Activated T-cell treated with anti-CD3 and anti-CD28 coated beads for 48 hours (primary cell): ENCODE measurements at regions not wholly inside any gene's neighbourhood (a gene's known extent, or its start where the extent isn't known, plus 50 kb on each side); places are given as distances from the start of the nearest gene placed in this dataset.
"Not testable (repeated sequence)": the region's sequence is repeated elsewhere in the genome, so short reads cannot be mapped to it uniquely, and the experiment has no call there.

ENCODE experiments used
- DNase-seq: peaks from one replicate; pipeline ENCODE4 v3.0.0-alpha.2; 2020; ENCODE audit warnings: low read depth

DNA sequence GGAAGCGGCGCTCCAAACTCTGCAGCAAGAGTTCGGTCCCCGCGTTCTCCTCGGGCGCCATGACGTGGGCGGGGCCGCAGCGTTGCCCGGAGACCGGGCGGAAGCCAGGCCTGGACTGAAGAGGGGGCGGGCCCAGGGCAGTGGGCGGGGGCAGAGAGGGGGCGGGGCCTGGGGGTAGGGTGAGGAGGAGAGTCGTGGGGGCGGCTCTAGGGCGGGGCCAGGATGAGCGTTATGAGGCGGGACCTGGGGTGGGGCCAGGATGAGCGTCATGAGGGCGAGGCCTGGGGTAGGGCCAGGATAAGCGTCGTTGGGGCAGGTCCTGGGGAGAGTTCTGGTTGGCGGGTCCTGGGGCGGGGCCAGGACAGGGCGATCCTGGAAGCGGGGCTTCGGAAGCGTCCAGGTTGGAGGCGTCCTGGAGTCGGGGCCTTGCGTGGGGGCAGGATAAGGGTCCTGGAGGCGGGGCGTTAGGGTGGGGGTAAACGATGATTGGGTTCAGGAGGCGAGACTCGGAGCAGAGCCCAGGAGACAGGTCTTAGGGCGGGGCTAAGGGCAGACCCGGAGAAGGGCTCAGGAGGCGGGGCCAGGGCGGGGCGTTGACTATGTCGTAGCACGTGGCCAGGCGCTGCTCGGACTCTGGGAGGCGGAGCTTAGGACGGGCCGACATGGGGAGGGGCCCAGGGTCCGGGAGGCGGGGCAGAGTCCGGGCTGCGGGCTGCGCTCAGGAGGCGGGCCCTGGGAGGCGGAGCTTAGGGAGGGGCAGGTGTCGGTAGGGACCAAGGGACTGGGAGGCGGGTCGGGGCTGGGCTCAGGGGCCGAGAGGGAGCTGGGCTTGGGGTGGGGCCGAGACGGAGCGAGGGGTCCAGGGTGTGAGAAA lies 131.1 kb upstream of the ALDH3B2 start:
- peak; percentile 99 for DNase-seq

DNA sequence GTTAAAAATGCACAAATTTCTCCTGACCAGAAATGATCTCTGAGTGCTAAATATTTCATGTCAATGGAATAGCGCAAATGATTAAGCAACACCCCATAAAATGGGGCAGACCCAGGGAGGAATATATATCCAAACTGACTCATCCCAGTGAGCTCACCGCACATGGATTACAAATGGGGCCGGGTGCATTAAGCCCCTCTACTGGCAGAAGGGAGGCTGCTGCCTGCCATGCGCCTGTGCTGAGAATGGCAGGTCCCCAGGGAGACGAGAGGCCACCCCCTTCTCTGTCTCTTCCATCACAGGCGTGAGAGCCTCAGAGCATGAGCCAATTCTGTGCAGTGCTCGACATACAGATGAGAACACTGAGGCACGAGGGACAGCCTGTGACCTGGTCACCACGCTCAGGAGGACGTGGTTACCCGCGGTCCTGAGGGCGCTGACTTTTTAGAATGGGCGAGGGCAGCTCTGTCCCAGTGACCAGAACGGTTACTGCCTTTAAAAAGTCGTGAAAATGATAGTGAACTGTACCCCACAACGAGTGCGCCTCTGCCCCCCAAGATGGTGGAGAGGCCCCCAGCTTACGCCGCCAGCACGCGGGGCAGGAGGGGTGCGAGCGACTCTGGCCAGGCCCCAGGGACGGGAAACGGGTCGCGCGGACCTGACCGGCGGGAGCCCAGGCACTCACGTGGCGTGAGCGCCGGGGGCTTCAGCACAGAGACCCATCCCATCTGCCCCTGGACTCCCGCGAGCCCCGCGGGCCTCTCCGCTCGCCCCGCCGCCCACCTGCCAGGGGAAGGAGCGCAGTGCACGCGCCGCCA lies 130.2 kb upstream of the ALDH3B2 start:
- DNase-seq = peak; percentile 8

DNA sequence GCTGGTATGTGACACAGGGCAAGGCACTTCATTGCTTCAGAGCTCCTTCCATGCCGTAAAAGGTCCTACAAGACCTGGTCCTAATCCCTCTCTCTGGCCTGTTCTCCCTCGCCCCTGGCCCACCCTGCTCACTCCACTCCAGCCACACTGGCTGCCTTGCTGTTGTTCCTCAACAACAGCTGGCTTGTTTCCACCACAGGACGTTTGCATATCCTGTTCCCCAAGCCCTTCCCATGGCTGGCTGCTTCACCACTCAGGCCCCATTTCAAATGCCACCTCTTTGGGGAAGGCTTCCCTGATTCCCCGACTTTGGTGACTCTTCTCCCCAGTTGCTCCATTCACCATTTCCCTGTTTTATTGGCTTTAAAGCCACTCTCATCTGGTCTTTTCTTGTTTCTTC lies 129.1 kb upstream of the ALDH3B2 start:
- DNase-seq = not testable (repeated sequence)

DNA sequence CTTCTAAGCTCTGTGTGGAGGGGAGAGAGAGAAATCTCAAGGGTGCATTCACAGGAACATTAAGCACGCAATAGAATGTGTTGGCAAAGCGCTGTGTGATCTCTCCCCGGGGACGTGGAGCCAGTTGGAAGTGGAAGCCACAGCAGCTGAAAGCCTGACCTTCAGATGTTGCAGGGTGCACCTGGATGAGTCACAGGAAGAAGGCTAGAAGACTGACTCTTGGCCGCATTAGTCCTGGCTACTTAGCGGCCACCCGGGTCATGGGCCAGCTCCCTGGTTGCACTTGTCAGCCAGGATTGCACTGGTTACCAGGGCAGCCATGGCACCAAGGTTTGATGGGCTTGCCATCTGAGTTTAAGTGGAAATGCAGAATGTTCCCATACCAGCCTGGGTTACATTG lies 128.6 kb upstream of the ALDH3B2 start:
- not testable (repeated sequence) for DNase-seq

DNA sequence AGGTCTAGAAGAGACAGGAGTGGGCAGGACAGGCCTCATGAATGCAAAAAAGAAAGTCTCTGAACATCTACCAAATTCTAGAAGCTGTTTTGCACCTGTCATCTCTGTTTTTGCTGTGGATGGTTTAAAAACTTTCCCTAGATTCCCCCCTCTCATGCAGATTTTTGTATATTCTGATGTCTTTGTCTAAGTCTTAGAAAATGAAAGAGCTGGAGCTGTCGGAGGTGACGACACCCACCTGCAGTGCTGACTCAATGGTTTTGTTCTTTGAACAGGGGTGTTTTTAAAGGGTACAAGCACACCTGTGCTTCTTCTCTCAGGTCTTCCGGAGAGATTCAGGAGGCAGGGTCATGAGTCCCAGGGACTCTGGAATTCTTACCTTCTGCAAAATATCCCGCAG lies 128.2 kb upstream of the ALDH3B2 start:
- DNase-seq = not testable (repeated sequence)

DNA sequence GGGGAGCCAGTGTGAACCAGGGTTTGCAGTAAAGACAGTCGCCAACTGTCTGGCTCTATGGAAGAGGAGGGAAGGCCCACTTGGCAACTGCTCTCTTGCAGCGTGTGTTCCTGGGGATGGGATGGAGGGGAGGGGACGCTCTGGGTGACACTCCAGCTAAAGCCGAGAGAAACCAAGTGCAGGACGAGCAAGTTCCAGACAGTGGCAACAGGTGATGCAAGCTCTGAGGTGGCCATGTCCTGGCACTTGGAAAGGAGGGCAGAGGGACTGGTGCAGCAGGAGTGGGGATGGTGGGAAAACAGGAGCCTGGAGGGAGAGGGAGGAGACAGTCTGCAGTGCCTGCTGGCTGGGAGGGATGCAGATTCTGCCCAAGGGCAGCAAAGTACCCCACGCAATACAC lies 127.0 kb upstream of the ALDH3B2 start:
- not testable (repeated sequence) for DNase-seq

DNA sequence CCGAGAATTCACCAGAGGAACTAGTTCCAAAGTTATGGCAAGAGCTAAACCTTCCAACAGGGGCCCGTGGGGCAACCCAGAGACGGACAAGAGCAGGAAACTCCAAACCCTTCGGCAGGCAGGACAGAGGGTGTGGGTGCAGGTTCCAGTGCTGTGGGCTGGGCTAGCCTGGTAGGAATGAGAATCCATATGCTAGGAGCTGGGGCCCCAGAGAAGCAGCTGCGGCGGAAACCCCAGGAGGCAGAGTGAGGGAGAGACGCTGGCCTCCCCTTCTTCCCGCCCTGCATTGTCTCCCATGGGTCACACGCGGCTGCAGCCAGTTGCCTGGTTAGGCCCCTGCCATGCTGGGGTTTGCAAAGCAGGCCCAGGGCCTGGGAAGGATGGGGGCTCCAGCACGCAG lies 126.2 kb upstream of the ALDH3B2 start:
- DNase-seq = not testable (repeated sequence)

DNA sequence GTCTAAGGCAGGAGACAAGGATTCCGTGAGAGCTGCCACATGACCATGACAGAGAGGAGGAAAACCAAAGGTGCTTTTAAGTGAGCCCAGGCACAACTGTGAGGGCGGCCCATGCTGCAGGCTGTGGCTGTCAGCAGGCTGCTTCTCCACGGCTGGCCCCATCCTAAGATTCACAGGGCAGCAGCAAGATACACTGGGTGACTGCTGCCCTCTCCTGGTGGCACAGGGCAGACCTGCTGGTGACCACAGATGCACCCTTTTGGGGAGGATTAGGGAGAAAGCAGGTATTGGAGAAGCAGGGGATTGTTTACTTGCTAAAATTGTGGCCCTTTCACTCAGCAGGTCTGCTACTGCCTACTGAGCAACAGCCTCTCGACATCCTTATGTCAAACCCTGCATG lies 125.4 kb upstream of the ALDH3B2 start:
- peak; percentile 8 for DNase-seq

DNA sequence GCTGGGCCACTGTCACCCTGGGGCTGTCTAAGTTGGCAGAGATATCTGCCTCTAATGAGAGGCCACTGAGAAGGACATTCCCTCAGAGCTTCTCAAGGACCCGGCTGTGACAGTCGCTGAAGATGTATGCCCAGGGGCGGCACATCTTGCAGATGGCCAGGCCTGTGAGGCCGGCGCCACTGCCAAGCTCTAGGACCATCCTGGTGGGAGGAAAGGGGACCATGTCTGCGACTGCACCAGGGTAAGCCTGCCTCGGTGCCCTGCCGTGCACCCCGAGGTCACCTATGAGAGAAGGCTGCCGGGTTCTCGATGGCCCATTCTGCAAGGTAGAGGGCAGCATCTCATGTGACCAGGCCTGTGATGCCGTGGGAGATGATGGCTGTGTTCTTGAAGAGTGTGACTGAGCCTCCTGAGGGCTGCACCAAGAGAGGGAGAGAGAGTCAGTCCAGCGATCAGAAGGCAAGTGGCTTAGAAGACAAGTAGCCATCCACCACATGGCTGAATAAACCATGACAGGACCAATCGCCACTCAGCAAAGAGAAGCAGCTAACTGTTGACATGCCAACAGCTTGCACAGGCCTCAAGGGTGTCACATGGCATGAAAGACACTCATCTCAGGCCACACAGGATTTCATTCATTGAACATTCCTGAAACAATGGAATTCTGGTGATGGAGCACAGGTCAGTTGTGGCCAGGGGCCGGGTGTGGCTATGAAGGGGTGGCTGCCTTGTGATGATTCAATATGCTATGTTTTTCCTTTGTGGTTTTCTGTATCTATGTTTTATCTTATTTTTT lies 123.5 kb upstream of the ALDH3B2 start:
- not testable (repeated sequence) for DNase-seq

DNA sequence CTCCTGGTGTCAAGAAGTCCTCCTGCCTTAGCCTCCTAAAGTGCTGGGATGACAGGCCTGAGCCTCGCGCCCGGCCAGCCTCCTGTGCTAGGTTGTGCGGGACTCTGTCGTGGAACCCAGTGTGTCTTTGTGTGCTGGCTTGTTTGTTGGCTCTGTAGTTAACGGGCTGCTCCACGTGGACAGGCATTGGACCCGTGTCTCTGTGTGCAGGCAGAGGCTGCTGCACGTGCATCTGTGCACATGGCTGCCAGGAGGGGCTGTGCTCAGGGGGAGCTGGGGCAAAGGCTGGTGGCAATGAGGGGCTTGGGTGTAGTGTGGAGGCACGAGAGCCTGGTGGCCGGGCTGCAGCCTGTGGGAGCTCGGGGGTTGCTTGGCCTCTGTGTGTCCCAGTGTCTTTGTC lies 121.3 kb upstream of the ALDH3B2 start:
- no peak for DNase-seq

DNA sequence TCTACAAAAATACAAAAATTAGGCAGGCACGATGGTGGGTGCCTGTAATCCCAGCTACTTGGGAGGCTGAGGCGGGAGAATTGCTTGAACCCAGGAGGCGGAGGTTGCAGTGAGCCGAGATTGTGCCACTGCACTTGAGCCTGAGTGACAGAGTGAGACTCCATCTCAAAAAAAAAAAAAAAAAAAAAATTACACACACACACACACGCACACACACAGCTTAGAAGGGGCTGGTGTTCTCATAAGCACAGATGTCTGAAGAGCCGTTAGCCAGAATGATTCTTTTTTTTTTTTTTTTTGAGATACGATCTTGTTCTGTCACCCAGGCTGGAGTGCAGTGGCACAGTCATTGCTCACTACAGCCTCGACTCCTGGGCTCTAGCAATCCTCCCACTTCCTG lies 119.3 kb upstream of the ALDH3B2 start:
- DNase-seq = not testable (repeated sequence)

DNA sequence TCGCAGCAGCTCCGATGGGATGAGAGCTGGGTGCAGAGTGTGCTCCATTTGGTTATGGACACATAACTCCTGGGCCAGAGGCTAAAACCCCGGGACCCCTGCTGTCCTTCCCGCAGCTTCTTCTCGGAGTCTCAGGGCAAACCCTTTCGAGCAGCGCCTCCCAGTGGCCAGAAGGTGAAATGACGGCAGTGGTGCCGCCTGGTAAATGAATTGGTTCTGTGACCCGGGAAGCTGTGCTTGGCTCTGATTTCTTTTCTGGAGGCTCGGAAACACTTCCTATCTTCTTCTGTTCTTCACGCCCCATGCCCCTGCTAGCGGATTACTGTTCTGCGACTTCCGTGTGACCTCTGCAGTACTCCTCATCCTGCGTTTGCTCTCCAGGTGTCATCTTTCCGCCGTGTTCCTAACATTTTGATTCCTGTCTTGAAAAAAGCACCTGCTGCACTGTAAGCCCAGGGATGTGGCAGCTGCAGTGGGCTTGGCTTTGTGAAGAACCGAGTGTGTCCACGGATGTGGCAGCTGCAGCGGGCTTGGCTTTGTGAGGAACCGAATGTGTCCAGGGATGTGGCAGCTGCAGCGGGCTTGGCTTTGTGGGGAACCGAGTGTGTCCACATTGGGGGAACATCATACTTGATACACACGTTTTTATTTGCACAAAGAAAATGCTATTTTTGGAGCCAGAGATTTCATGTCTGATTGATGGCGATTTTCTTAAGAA lies 118.0 kb upstream of the ALDH3B2 start:
- DNase-seq = peak; percentile 31

DNA sequence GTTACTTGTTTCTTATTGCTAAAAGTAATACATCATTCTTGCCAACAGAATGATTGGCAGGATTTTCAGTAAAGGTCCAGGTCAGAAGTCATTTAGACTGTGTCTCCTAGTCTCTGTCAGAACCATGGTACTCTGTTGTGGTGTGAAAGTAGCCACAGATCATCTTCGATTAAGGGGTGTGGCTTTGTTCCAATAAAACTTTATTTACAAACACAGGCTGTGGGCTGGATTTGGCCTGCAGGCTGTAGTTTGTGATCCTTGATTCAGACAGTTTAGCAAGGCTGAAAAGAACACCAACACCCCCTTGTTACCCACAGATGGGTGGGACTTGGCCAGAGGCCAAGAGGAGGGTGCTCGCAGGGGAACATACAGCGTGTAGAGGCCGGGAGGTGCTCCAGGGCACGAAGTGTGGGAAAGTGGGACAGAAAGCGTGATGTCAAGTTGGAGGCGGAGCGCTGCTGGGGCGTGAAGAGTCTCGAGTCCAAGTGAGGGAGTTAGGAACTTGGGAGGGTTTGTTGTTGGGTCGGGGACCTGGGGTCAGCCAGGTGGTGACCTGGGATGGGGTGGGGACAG lies 117.3 kb upstream of the ALDH3B2 start:
- DNase-seq = not testable (repeated sequence)

DNA sequence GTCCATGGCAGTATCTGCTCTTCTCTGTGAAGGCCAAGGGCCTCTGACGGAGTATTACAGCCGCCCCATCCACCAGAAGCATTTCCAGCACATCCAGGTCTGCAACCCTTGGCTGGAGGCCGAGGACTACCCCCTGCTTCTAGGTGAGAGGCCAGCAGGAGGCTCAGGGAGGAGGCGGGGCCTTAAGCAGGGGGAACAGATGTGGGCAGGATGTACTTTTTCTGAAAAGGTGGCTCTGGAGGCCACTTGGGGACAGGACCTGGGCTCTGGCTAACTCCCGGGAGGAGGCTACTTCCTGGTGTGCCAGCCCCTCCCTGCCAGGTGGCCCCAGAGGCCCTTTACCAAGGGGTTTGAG lies 113.9 kb upstream of the ALDH3B2 start:
- DNase-seq = not testable (repeated sequence)

DNA sequence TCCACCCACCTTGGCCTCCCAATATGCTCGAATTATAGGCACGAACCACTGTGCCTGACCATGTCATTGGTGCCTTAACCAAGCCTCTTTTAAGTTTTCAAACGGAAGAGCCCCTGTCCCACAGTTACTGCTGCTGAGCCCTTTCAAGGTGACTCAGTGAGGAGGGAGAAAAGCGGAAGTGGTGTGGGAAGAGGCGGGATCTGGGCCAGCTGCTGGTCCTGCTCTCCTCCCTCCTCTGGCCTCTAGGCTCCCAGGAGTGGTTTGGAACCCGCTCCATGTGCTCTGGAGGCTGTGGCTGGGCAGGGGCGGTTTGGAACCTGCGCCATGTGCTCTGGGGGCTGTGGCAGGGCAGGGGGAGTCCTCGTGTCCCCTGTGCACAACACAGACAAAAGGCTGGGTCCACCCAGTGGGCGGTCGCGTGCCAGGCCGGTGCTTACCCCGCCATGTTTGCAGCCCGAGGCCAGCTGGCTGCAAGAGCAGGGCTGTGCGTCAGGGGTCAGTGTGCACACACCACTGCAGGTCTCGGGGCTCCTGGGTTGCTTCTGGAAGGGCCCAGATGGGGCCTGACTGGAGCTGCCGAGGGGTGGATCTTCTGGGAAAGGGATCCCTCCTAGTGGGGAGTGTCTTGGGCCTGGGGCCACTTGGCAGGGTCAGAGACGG lies 113.4 kb upstream of the ALDH3B2 start:
- DNase-seq = not testable (repeated sequence)

DNA sequence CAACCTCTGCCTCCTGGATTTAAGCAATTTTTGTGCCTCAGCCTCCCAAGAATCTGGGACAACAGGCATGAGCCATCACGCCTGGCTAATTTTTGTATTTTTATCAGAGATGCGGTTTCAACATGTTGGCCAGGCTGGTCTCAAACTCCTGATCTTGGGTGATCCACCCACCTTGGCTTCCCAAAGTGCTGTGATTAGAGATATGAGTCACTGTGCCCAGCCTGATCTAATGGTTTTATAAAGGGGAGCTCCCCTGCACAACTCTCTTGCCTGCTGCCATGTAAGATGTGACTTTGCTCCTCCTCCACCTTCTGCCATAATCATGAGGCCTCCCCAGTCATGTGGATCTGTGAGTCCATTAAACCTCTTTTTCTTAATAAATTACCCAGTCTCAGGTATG lies 107.5 kb upstream of the ALDH3B2 start:
- not testable (repeated sequence) for DNase-seq

DNA sequence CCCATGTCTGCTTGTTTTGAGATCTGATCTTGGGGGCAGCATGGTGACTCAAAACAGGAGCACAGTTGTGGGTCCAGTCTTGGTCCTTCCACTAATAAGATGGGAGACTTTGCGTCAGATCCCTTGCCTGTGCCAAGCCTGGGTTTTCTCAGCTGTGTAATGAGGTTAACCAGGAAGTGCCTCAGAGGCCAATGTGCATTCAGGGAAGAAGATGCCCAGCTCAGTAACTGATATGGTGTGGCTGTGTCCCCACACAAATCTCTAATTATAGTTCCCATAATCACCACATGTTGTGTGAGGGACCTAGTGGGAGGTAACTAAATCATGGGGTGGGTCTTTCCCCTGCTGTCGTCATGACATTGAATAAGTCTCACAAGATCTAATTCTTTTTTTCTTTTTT lies 107.1 kb upstream of the ALDH3B2 start:
- not testable (repeated sequence) for DNase-seq

DNA sequence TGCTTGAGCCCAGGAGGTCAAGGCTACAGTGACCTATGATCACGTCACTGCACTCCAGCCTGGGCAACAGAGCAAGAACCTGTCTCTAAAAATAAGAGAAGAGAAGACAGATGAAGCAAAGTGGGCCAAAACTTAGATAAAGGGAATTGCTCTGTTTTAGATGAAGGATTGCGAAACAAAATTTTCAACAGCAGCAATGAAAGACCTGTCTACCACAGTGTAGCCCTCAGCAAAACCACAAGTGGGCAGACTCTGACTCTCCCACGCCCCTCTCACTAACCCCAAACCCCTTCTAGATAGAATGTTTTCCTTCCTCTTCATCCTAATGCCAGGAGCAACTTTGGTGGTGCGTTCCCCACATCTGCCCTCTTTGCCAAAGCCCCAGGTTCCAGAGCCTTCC lies 105.6 kb upstream of the ALDH3B2 start:
- no peak for DNase-seq

DNA sequence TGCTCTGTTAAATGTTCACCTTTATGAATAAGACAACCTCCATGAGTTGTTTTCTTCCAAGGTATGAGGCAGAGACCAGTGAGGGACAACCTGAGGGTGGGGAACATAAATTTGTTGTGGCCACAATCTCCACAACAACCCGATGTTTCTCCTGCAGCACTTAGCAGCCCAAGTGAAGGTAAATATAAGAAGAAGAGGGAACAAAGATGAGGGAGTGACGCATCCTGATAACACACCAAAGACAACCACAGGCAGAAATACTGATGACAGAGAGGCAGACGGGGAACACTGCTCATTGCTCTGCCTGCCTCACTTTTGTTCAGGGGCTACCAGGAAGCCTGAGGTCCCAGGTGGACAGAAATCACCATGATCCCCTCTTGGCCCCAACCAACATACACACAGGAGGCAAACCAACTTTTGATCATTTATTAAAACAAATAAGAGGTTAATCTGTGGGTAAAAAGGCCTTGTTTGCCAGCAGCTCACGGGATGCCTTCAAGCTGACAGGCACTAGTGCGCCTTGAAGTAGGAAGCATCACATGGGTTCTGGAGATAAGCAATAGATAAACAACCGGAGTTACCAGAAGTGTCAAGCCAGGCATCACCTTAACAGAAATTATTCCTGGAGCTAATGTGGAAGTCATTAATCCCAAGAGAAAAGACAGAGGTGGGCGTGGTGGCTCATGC lies 104.9 kb upstream of the ALDH3B2 start:
- DNase-seq = not testable (repeated sequence)

DNA sequence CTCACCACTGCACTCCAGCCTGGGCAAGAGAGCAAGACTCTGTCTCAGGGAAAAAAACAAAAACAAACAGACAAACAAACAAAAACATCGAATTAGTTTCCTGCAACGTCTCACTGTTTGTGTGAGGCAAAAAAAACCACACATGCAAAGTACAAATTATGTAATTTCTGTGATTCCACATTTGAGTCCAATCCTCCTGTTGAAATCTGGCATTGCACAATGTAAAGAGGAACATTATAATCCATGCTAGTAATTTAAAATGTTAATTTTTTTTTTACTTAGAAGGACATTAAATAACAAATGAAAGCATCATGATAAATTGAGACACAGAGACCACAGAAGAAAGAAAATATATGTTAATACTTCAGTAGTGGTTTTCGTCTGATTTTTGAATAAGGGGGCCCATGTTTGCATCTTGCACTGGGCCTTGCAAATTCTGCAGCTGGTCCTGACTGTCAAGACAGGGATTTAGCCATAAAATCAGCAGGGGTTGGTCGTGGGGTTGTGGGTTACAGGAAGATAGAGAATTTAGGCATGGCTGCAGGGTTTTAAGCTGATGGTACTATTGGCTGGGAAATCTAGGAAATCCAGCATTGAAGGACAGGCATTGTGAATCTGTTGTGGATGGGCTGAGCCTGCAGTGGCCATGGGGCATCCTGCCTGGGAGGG lies 102.6 kb upstream of the ALDH3B2 start:
- DNase-seq = no peak
